ENCODE measurements at regions not wholly inside any gene's neighbourhood (a gene's known extent, or its start where the extent isn't known, plus 50 kb on each side); places are given as distances from the start of the nearest gene placed in this dataset.

GRCh38 chr13:46948338-46948737 is 51.5 kb upstream of the HTR2A start:
- H3K27ac ChIP-seq (ENCODE audit: low read depth, low read length): no peak overlapping the region

DNA sequence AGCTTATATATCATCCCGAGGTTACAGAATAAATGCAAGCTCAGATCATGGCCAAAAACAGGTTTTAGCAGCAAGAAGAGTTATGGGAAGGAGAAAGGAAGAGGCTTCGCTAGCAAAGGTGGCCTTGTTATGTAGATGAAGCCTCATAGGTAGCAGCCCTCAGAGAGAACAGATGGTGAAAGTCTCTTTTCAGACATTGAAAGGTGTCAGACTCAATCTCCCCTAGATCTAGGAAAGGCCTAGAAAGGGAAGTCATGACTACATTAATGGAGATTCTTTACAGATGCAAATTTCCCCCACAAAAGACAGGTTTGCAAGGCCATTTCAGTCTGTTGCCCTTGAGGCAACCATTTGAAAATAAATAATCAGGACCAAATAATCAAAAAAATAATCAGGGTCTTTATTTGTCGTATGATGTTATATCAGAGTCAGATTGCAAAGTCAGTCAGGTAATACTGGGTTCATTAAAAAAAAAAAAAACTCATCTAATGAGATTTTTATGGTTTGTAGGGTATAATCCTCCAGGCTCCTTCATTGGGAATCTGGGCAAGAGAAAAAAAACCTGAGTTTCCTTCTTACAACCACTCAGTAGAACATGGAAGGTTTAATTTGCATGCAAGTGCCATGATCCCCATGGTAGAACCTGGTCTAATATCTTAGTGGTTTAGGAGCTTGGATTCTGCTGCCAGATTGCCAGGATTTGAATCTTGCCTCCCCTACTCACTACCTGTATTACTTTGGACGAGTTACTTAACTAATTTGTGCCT is 50.8 kb upstream of the HTR2A start:
- Histone ChIP-seq H3K36me3 (ENCODE audit: insufficient read depth, low read length) (no peaks in the 10 kb centered on the region), H2AFZ (ENCODE audit: low read length, unreplicated experiment) (no peak overlapping the region), H3K27ac (ENCODE audit: low read depth, low read length) (no peak overlapping the region), H3K79me2 (ENCODE audit: control insufficient read depth, insufficient read depth, low read length, unreplicated experiment) (no peaks in the 10 kb centered on the region), H3K4me1 (ENCODE audit: control insufficient read depth, insufficient read depth, low read length, unreplicated experiment) (peaks cover 3% of the 10 kb centered on the region), H3K27me3 (ENCODE audit: insufficient read depth, low read length) (no peaks in the 10 kb centered on the region), H3K4me3 (ENCODE audit: low read depth, low read length) (no peak overlapping the region)

More at GRCh38 chr13:46948338-46948737, 51.5 kb upstream of the HTR2A start:
- no peaks in the 10 kb centered on the region for H3K79me2 ChIP-seq (ENCODE audit: control insufficient read depth, insufficient read depth, low read length, unreplicated experiment)
- no peaks in the 10 kb centered on the region for H3K27me3 ChIP-seq (ENCODE audit: insufficient read depth, low read length)
- no peaks in the 10 kb centered on the region for H3K36me3 ChIP-seq (ENCODE audit: insufficient read depth, low read length)
- no peak overlapping the region for H2AFZ ChIP-seq (ENCODE audit: low read length, unreplicated experiment)
- no peak overlapping the region for H3K4me3 ChIP-seq (ENCODE audit: low read depth, low read length)
- peaks cover 3% of the 10 kb centered on the region for H3K4me1 ChIP-seq (ENCODE audit: control insufficient read depth, insufficient read depth, low read length, unreplicated experiment)

Data from ACC112 (cell line).